Left lung (tissue), 4 donors: ENCODE measurements at regions not wholly inside any gene's neighbourhood (a gene's known extent, or its start where the extent isn't known, plus 50 kb on each side); places are given as distances from the start of the nearest gene placed in this dataset.

Experiments
- ATAC-seq: fragments of 200-7000 bp; cut with Tn5 transposase; one replicate; pipeline ENCODE4 v1.9.1; 2020; ENCODE audit warnings: moderate library complexity
- DNase-seq, 4 donors: peaks; one replicate each; pipeline ENCODE4 v3.0.0-alpha.2; 2013 to 2020
- H3K27ac ChIP-seq, 2 donors: fragments of 200-600 bp; sonication (generic) in 1 of 2; one replicate each; pipeline versions ENCODE4 v1.5.0 to v1.8.0; 2020 to 2021
- H3K27me3 ChIP-seq, 2 donors: fragments of 200-600 bp; sonication (generic) in 1 of 2; one replicate each; pipeline versions ENCODE4 v1.5.0 to v1.8.0; 2020 to 2021
- H3K36me3 ChIP-seq, 2 donors: fragments of 200-600 bp; sonication (generic) in 1 of 2; one replicate each; pipeline versions ENCODE4 v1.5.0 to v1.8.0; 2020 to 2021
- H3K4me1 ChIP-seq, 2 donors: fragments of 200-600 bp; one replicate each; pipeline ENCODE4 v1.8.0; 2021
- H3K4me3 ChIP-seq, 2 donors: fragments of 200-600 bp; sonication (generic) in 1 of 2; one replicate each; pipeline versions ENCODE4 v1.5.0 to v1.8.0; 2020 to 2021; ENCODE audit warnings: mild to moderate bottlenecking in 1 of 2
- H3K9me3 ChIP-seq, 2 donors: fragments of 200-600 bp; sonication (generic) in 1 of 2; one replicate each; pipeline versions ENCODE4 v1.5.0 to v1.8.0; 2020 to 2021
- CTCF ChIP-seq, 2 donors: fragments of 200-600 bp; sonication (generic) in 1 of 2; IDR thresholded peaks; one replicate each; pipeline versions ENCODE4 v1.5.0 to v1.8.0; 2021; ENCODE audit warnings: antibody characterized with exemption in 2 of 2
- intact Hi-C, 2 donors: fragments of 100-400 bp; cut with DNase I; formaldehyde crosslinking; loops; one replicate each; pipeline versions ENCODE4 v1.11.2 to v1.14.2; 2022
- donor health status: DM: no; HTN: yes; CAD: no.
- donor health status: DM: no; HTN: no; CAD: no.

GRCh38 chr5:118529361-118530144 is 458.8 kb downstream of the DTWD2 start:
- intact Hi-C loops = no loop called here
- TF ChIP-seq CTCF (IDR thresholded peaks at IDR 0.05) = no peak
- ATAC-seq (no peak), DNase-seq (no peak)
- no peak overlapping the region for H3K27ac ChIP-seq
- no peaks in the 10 kb centered on the region for H3K4me1 ChIP-seq
- H3K4me3 ChIP-seq = no peak overlapping the region
- H3K9me3 ChIP-seq = no peaks in the 10 kb centered on the region
- no peaks in the 10 kb centered on the region for H3K36me3 ChIP-seq
- H3K27me3 ChIP-seq = no peaks in the 10 kb centered on the region

GRCh38 chr5:118522626-118523025 is 465.7 kb downstream of the DTWD2 start:
- H3K27ac ChIP-seq = no peak overlapping the region
- no peak overlapping the region for H3K4me3 ChIP-seq
- ATAC-seq = no peak
- H3K36me3 ChIP-seq = no peaks in the 10 kb centered on the region
- no peak for TF ChIP-seq CTCF (IDR thresholded peaks at IDR 0.05)
- DNase-seq = no peak
- intact Hi-C loops = no loop called here
- no peaks in the 10 kb centered on the region for H3K4me1 ChIP-seq
- no peaks in the 10 kb centered on the region for H3K27me3 ChIP-seq
- H3K9me3 ChIP-seq = no peaks in the 10 kb centered on the region

GRCh38 chr5:118520771-118521415 is 467.5 kb downstream of the DTWD2 start:
- ATAC-seq (no peak), DNase-seq (no peak)
- Histone ChIP-seq H3K4me3 (no peak overlapping the region), H3K27ac (no peak overlapping the region), H3K27me3 (no peaks in the 10 kb centered on the region), H3K4me1 (no peaks in the 10 kb centered on the region), H3K36me3 (no peaks in the 10 kb centered on the region), H3K9me3 (no peaks in the 10 kb centered on the region)
- no peak for TF ChIP-seq CTCF (IDR thresholded peaks at IDR 0.05)
- intact Hi-C loops = no loop called here

GRCh38 chr5:118519466-118519865 is 468.9 kb downstream of the DTWD2 start:
- Histone ChIP-seq H3K36me3 (no peaks in the 10 kb centered on the region), H3K4me3 (no peak overlapping the region), H3K27ac (no peak overlapping the region), H3K4me1 (no peaks in the 10 kb centered on the region), H3K27me3 (no peaks in the 10 kb centered on the region), H3K9me3 (no peaks in the 10 kb centered on the region)
- DNase-seq (no peak), ATAC-seq (no peak)
- intact Hi-C loops = no loop called here
- TF ChIP-seq CTCF (IDR thresholded peaks at IDR 0.05) = no peak

- Histone ChIP-seq H3K4me3 (no peak overlapping the region), H3K27me3 (no peaks in the 10 kb centered on the region), H3K36me3 (no peaks in the 10 kb centered on the region), H3K9me3 (no peaks in the 10 kb centered on the region), H3K4me1 (no peaks in the 10 kb centered on the region), H3K27ac (no peak overlapping the region)
- DNase-seq (no peak), ATAC-seq (no peak)
- no peak for TF ChIP-seq CTCF (IDR thresholded peaks at IDR 0.05)
- intact Hi-C loops = no loop called here
Observed at GRCh38 chr5:118518720-118519119, 469.6 kb downstream of the DTWD2 start.
